Adrenal gland (tissue), 5 donors: ENCODE measurements at regions not wholly inside any gene's neighbourhood (a gene's known extent, or its start where the extent isn't known, plus 50 kb on each side); places are given as distances from the start of the nearest gene placed in this dataset.

ENCODE experiments used
- CTCF ChIP-seq, 6 experiments: fragments of 450-650 bp in 4 of 6; fragments of 200-600 bp in 2 of 6; sonication (generic) in 1 of 6; IDR thresholded peaks; 1 replicate in 5 of 6; 2 replicates in 1 of 6; pipeline versions ENCODE4 v1.5.1 to v1.8.0; 2016 to 2021; ENCODE audit warnings: antibody characterized with exemption in 6 of 6, mild to moderate bottlenecking in 2 of 6, moderate library complexity in 1 of 6
- POLR2A ChIP-seq, 2 donors: fragments of 450-650 bp; IDR thresholded peaks; one replicate each; pipeline ENCODE4 v1.6.1; 2017; ENCODE audit warnings: antibody characterized with exemption in 2 of 2, mild to moderate bottlenecking in 2 of 2, moderate library complexity in 1 of 2
- donor health status: DM: no; HTN: no; CAD: no.

GRCh38 chr1:234674218-234674815, 64.3 kb upstream of the IRF2BP2 start:
- TF ChIP-seq POLR2A (IDR thresholded peaks at IDR 0.05) (no peak), CTCF (IDR thresholded peaks at IDR 0.05) (no peak)
